ENCODE measurements at regions not wholly inside any gene's neighbourhood (a gene's known extent, or its start where the extent isn't known, plus 50 kb on each side); places are given as distances from the start of the nearest gene placed in this dataset.

DNA sequence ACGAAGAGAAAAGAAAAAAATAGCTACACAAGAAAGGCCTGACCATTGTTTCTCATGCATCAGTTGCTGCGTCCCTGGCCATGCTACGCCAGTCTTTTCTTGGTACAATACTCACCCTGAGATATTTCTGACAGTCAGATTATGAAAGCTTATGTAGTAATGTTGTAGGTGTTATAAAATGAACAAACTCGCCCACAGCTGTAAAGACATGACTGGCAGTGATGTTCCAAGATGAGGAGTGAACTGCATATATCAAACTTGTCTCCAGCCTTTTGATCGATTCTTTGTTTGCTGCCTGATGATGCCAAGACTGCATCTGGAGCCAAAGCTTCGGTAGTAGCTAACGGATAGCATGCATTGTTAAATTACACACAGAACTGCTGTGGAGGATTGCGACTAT lies 822.7 kb downstream of the TUSC7 start:
- no peak overlapping the region for H3K4me3 ChIP-seq
- H3K4me1 Mint-ChIP-seq = no peaks in the 10 kb centered on the region; the same call in 2 of the 3 replicates
- H4K20me1 ChIP-seq (replicated peaks; ENCODE audit: insufficient read depth) = no peaks in the 10 kb centered on the region
- TF ChIP-seq, protein P1, sequence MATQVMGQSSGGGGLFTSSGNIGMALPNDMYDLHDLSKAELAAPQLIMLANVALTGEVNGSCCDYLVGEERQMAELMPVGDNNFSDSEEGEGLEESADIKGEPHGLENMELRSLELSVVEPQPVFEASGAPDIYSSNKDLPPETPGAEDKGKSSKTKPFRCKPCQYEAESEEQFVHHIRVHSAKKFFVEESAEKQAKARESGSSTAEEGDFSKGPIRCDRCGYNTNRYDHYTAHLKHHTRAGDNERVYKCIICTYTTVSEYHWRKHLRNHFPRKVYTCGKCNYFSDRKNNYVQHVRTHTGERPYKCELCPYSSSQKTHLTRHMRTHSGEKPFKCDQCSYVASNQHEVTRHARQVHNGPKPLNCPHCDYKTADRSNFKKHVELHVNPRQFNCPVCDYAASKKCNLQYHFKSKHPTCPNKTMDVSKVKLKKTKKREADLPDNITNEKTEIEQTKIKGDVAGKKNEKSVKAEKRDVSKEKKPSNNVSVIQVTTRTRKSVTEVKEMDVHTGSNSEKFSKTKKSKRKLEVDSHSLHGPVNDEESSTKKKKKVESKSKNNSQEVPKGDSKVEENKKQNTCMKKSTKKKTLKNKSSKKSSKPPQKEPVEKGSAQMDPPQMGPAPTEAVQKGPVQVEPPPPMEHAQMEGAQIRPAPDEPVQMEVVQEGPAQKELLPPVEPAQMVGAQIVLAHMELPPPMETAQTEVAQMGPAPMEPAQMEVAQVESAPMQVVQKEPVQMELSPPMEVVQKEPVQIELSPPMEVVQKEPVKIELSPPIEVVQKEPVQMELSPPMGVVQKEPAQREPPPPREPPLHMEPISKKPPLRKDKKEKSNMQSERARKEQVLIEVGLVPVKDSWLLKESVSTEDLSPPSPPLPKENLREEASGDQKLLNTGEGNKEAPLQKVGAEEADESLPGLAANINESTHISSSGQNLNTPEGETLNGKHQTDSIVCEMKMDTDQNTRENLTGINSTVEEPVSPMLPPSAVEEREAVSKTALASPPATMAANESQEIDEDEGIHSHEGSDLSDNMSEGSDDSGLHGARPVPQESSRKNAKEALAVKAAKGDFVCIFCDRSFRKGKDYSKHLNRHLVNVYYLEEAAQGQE (IDR thresholded peaks at IDR 0.05; ENCODE audit: unreplicated experiment) = no peak
- no peak for TF ChIP-seq POLR2AphosphoS5 (IDR thresholded peaks at IDR 0.05; ENCODE audit: low read depth)
- no peak for TF ChIP-seq NANOG (IDR thresholded peaks at IDR 0.05; ENCODE audit: borderline replicate concordance)
- TF ChIP-seq, protein P2, sequence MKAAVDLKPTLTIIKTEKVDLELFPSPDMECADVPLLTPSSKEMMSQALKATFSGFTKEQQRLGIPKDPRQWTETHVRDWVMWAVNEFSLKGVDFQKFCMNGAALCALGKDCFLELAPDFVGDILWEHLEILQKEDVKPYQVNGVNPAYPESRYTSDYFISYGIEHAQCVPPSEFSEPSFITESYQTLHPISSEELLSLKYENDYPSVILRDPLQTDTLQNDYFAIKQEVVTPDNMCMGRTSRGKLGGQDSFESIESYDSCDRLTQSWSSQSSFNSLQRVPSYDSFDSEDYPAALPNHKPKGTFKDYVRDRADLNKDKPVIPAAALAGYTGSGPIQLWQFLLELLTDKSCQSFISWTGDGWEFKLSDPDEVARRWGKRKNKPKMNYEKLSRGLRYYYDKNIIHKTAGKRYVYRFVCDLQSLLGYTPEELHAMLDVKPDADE (IDR thresholded peaks at IDR 0.05) = no peak
- TF ChIP-seq STAT1 (IDR thresholded peaks at IDR 0.05; ENCODE audit: unreplicated experiment) = no peak
- TF ChIP-seq, protein P3, sequence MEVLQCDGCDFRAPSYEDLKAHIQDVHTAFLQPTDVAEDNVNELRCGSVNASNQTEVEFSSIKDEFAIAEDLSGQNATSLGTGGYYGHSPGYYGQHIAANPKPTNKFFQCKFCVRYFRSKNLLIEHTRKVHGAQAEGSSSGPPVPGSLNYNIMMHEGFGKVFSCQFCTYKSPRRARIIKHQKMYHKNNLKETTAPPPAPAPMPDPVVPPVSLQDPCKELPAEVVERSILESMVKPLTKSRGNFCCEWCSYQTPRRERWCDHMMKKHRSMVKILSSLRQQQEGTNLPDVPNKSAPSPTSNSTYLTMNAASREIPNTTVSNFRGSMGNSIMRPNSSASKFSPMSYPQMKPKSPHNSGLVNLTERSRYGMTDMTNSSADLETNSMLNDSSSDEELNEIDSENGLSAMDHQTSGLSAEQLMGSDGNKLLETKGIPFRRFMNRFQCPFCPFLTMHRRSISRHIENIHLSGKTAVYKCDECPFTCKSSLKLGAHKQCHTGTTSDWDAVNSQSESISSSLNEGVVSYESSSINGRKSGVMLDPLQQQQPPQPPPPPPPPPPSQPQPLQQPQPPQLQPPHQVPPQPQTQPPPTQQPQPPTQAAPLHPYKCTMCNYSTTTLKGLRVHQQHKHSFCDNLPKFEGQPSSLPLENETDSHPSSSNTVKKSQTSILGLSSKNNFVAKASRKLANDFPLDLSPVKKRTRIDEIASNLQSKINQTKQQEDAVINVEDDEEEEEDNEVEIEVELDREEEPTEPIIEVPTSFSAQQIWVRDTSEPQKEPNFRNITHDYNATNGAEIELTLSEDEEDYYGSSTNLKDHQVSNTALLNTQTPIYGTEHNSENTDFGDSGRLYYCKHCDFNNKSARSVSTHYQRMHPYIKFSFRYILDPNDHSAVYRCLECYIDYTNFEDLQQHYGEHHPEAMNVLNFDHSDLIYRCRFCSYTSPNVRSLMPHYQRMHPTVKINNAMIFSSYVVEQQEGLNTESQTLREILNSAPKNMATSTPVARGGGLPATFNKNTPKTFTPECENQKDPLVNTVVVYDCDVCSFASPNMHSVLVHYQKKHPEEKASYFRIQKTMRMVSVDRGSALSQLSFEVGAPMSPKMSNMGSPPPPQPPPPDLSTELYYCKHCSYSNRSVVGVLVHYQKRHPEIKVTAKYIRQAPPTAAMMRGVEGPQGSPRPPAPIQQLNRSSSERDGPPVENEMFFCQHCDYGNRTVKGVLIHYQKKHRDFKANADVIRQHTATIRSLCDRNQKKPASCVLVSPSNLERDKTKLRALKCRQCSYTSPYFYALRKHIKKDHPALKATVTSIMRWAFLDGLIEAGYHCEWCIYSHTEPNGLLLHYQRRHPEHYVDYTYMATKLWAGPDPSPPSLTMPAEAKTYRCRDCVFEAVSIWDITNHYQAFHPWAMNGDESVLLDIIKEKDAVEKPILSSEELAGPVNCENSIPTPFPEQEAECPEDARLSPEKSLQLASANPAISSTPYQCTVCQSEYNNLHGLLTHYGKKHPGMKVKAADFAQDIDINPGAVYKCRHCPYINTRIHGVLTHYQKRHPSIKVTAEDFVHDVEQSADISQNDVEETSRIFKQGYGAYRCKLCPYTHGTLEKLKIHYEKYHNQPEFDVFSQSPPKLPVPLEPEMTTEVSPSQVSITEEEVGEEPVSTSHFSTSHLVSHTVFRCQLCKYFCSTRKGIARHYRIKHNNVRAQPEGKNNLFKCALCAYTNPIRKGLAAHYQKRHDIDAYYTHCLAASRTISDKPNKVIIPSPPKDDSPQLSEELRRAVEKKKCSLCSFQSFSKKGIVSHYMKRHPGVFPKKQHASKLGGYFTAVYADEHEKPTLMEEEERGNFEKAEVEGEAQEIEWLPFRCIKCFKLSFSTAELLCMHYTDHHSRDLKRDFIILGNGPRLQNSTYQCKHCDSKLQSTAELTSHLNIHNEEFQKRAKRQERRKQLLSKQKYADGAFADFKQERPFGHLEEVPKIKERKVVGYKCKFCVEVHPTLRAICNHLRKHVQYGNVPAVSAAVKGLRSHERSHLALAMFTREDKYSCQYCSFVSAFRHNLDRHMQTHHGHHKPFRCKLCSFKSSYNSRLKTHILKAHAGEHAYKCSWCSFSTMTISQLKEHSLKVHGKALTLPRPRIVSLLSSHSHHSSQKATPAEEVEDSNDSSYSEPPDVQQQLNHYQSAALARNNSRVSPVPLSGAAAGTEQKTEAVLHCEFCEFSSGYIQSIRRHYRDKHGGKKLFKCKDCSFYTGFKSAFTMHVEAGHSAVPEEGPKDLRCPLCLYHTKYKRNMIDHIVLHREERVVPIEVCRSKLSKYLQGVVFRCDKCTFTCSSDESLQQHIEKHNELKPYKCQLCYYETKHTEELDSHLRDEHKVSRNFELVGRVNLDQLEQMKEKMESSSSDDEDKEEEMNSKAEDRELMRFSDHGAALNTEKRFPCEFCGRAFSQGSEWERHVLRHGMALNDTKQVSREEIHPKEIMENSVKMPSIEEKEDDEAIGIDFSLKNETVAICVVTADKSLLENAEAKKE (CRISPR knock-in tag; IDR thresholded peaks at IDR 0.05) = no peak
- TF ChIP-seq CREB1 (CRISPR knock-in tag; IDR thresholded peaks at IDR 0.05; ENCODE audit: low read depth) = no peak
- TF ChIP-seq EZH2phosphoT487 (IDR thresholded peaks at IDR 0.05; ENCODE audit: unreplicated experiment) = no peak
- no peak for TF ChIP-seq ZNF331 (CRISPR knock-in tag; IDR thresholded peaks at IDR 0.05; ENCODE audit: low read depth)
- TF ChIP-seq, protein P4, sequence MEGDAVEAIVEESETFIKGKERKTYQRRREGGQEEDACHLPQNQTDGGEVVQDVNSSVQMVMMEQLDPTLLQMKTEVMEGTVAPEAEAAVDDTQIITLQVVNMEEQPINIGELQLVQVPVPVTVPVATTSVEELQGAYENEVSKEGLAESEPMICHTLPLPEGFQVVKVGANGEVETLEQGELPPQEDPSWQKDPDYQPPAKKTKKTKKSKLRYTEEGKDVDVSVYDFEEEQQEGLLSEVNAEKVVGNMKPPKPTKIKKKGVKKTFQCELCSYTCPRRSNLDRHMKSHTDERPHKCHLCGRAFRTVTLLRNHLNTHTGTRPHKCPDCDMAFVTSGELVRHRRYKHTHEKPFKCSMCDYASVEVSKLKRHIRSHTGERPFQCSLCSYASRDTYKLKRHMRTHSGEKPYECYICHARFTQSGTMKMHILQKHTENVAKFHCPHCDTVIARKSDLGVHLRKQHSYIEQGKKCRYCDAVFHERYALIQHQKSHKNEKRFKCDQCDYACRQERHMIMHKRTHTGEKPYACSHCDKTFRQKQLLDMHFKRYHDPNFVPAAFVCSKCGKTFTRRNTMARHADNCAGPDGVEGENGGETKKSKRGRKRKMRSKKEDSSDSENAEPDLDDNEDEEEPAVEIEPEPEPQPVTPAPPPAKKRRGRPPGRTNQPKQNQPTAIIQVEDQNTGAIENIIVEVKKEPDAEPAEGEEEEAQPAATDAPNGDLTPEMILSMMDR (conservative IDR thresholded peaks at IDR 0.05; ENCODE audit: low read depth in 2 of 2) = no peak
- H3K4me1 ChIP-seq (ENCODE audit: insufficient read depth) = no peaks in the 10 kb centered on the region
- H3K27ac Mint-ChIP-seq = no peak overlapping the region
- H3K9me3 Mint-ChIP-seq = peaks cover 8% of the 10 kb centered on the region; the same call in 2 of the 3 replicates
- H3K9me2 ChIP-seq (ENCODE audit: insufficient read depth) = no peaks in the 10 kb centered on the region
- H3F3A ChIP-seq (replicated peaks; ENCODE audit: low read depth) = no peaks in the 10 kb centered on the region
- no peaks in the 10 kb centered on the region for H3K27me3 ChIP-seq (ENCODE audit: insufficient read depth)
- no peaks in the 10 kb centered on the region for H3K36me3 ChIP-seq (ENCODE audit: insufficient read depth)
- no peak overlapping the region for H3K4me2 ChIP-seq
- no peaks in the 10 kb centered on the region for H3K79me2 ChIP-seq (replicated peaks; ENCODE audit: insufficient read depth)
- H3K27ac ChIP-seq (ENCODE audit: low read depth) = no peak overlapping the region
- ATAC-seq = no peak
- H3K36me3 Mint-ChIP-seq (ENCODE audit: low read depth) = no peaks in the 10 kb centered on the region
- DNase-seq (ENCODE audit: low spot score) = no peak
- peaks cover 3% of the 10 kb centered on the region for H3K27me3 Mint-ChIP-seq (ENCODE audit: insufficient read depth, low read depth, poor library complexity)
- no peak overlapping the region for H2AFZ ChIP-seq
- no peak overlapping the region for H3K4me3 Mint-ChIP-seq

All from GM23338 (cell line).